GM18909 (cell line): ENCODE measurements at regions not wholly inside any gene's neighbourhood (a gene's known extent, or its start where the extent isn't known, plus 50 kb on each side); places are given as distances from the start of the nearest gene placed in this dataset.
"Not testable (repeated sequence)": the region's sequence is repeated elsewhere in the genome, so short reads cannot be mapped to it uniquely, and the experiment has no call there.

Experiments
- ATAC-seq: cut with Tn5 transposase; IDR thresholded peaks from one replicate; pipeline ENCODE4 v1.9.1; 2021; ENCODE audit warnings: mild to moderate bottlenecking; ENCODE audit not compliant: unreplicated experiment, poor library complexity

DNA sequence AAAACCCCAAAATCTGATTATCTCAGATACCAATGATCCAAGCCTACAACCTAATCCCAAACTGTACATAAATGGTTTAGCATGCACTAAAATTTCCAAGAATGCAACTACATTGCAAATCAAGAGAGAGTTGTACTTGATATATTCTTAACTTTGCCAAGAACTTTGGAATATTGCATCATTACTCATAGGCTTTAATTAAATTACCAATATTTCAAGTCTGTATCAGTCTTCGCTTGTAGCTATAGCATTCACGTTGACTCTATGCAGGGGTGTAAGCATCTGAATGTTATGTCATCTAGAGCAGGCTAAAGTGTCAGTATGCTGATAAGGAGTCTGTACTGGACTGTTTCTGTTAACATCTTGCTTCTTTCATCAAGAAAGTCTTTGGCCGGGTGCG lies 56.3 kb downstream of the FOXI3 start:
- no peak for ATAC-seq

GRCh38 chr2:88377641-88377991 lies 74.9 kb downstream of the FOXI3 start:
- ATAC-seq = no peak

GRCh38 chr2:88372042-88372441 lies 80.5 kb downstream of the FOXI3 start:
- ATAC-seq = no peak

DNA sequence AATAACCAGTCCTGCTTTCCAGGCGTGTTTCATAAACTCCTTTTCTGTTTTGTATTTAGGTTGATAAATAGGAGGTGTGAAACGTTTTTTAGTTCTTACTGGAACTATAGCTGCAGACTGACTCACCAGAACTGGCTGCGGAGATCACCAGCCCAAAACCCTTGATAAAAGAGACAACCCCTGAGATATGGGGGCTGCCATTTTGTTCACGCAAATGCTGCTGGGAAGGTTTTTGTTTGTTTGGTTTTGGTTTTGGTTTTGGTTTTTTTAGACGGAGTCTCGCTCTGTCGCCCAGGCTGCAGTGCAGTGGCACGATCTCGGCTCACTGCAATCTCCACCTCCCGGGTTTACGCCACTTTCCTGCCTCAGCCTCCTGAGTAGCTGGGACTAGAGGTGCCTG lies 87.1 kb downstream of the FOXI3 start:
- not testable (repeated sequence) for ATAC-seq

DNA sequence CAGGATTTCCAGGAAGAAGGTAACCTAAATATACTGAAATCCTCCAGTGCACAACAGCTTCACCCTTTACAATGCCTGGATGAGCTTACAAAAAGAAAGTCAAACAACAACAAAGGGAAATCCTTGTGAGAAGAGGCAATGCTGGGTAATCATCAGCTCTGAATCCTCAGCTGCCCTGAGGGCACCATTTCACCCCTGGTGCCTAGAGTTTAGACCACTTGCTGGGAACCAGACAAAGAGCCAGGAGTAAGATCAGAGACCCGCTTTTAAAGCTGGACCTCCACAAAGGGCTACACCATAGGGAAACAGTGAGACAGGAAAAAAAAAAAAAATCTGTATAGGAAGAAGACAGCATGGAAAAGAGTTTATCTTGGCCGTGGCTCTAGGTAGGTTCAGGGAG lies 97.0 kb downstream of the FOXI3 start:
- no peak for ATAC-seq

GRCh38 chr2:88351249-88351601 lies 101.3 kb downstream of the FOXI3 start:
- ATAC-seq = no peak

DNA sequence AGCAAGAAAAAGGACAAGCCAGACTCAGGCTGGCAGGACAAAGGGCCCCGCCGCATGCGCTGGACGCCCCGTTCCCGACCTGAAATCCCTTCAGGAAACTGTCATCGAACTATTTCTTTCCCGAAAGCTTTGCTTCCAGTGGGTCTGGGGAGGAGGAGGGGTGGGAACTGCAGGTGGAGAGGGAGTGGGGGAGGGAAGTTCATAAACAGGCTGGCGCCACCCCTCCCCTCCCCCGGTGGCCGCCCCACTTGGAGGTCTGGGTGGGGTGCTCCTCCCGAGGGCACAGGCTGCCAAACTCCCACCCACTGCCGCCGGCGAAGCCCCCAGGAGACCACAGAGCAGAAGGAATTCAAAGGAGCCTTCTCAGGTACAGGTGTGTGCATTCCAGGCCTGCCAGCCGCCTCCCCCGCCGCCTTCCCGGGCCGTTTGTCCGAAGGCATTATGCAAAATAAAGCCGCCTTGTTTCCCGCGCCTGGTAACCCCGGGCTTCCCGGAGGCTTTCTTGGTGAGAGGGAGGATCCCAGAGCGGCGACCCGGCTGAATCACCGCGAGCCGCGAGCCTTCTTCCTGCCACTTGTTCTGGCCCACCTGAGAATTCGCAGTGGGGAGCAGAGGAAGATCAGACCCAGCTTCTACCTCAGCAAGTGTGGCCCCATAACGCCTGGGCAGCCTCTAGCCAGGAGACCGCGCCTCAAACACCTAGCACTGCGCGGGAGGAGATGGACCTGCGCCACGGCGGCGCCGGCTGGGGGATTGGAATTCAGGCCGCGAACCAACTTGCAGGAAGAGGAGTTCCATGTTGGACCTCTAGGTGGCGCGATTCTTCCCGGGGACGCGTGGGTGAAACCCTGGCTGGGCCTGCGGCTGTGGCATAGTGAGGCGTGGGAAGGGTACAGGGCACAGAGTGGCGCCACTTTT lies 101.9 kb downstream of the FOXI3 start:
- peak; percentile 83 for ATAC-seq

DNA sequence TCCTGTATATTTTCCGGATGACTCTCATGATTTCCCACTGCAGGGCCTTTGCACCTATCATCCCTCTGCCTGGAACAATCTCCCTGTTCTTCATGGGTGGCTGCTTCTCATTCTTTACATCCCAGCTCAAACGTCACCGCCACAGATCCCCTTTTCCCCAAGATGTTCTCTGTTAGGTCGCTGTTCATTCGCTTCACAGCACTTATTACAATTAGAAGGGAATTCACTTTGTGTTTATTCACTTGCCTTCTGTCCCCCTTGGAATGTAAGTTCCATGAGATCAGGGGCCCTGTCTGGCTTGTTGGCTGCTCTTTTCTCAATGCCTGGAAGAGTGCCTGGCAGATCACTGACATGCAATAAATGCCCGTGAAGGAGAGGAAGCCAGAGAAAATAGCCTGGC lies 106.7 kb downstream of the FOXI3 start:
- no peak for ATAC-seq

- ATAC-seq = no peak
Observed at GRCh38 chr2:88342749-88343148, 109.7 kb downstream of the FOXI3 start.

DNA sequence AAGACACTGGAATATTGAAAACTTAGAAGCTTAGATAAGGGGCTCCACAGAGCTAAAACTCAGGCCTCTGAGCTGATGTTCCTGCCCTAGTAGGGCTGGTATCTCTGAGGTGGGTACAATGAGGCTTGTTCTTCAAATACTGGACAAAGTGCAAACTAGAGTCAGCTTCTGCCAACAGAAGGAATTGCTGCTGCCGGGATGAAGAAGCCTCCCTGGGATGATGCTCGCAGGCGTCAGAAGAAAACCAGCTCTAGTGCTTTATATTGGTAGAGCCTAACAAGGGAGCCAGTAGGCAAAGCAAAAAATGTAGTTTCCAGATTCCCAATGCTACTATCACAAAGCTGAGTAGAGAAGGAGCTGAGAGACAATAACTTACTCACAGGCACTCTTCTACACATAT lies 118.1 kb downstream of the FOXI3 start:
- ATAC-seq = no peak

DNA sequence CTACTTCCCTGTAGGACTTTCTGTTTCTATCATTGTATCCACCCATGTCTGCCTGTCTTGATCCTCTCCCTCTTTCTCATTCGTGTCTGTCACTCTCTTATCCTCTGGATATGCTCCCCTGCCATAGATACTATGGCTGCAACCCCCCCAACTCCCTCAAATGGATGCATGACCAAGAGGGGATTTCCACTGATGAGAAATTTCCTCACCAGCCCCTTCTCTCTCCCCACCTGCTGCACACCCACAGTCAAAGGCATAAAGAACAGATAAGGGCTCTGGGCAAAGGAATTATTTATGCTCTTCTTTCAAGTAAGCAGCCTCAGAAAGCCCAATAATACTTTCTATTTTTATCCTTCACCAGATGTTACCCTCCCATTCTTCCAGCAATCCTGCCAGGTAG lies 121.3 kb downstream of the FOXI3 start:
- no peak for ATAC-seq

GRCh38 chr2:88329815-88330603 lies 122.5 kb downstream of the FOXI3 start:
- peak; percentile 87 for ATAC-seq

DNA sequence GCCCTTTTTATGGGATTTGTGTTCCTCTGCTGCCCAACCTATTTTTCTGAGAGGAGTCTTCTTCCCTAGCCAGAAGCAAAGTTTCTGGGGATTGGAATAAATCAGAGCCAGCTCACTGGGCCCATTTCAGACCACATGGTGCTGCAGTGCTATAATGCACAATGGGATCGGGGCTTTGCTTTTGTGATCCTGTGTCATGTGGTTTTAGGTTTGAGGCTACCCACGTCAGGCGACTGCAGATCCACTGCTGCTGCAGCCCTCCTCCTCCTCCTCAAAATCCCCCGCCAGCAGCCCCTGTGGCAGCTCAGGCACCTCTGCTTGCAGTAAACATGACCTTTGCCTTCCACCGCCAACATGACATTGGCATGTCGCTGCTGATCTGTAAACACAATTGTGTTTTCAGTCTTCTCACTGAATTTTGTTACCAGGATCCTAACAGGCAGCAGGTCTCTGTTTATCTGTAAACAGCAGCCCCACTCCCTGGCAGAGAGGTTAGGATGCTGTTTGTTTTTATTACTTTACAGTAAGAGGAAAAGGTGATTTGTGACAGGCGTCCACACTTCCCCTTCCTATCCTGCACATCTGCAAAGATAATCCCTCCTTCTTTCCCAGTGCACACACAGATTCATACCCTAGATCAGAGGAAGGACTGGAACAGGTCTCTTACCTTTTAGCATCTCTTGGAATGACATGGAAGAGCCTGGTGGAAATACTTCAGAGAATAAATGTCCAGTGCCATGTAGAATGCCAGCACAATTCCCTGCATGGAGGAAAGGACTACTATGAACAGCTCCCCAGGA lies 130.8 kb downstream of the FOXI3 start:
- ATAC-seq = no peak

- no peak for ATAC-seq
Observed at GRCh38 chr2:88320076-88320773, 132.3 kb downstream of the FOXI3 start.

GRCh38 chr2:88318956-88319330 lies 133.6 kb downstream of the FOXI3 start:
- no peak for ATAC-seq

DNA sequence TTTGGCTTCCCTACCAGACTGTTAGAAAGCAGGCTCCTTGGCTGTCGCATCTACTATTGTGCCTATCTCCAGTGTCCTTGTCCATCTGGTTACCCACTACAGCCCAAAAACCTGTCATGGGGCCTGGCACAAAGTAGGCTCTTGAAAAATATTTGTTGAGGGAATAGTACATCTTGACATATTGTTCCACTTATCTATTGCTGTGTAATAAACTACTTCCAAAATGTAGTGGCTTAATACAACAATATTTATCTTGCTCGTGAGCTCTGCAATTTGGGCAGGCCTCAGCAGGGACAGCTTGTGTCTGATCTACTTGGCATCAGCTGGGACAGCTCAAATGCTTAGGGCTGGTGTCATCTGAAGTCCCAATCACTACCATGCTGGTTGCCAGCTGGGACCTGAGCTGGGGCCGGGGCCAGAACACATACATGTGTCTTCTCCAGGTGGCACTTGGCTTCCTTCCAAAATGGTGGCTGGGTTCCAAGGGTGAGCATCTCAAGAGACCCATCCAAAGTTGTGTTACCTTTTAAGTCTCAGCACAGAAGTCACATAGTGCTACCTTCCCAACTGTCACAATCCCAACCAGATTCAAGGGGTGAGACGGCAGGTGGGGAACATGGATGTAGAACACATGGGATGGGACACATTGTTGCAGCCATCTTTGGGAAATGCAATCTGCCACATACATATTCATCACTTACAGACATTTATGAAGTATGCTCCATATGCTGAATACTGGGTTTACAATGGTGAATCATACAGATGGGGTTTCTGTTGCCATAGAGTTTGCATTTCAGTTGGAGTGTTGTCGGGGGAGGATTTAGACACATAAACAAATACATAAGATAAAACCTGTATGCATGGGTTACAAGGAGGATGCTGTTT lies 134.2 kb downstream of the FOXI3 start:
- no peak for ATAC-seq

DNA sequence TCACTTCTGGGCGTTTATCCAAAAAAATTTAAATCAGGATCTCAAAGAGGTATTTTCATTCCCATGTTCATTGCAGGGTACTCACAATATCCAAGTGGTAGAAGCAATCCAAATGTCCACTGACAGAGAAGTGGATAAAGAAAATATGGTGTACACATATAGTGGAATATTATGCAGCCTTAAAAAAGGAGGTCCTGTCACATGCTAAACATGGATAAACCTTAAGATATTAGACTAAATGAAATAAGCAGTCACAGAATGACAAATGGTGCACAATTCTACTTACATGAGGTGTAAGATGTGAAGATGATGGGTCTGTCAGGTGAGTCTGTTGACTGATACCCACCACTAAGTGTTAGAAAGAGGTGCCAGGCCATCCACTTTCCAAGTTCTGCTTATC lies 140.6 kb downstream of the THNSL2 start:
- no peak for ATAC-seq

- ATAC-seq = no peak
Observed at GRCh38 chr2:88307817-88308216, 137.7 kb downstream of the THNSL2 start.

GRCh38 chr2:88303865-88304264 lies 133.7 kb downstream of the THNSL2 start:
- no peak for ATAC-seq
